ENCODE measurements at regions not wholly inside any gene's neighbourhood (a gene's known extent, or its start where the extent isn't known, plus 50 kb on each side); places are given as distances from the start of the nearest gene placed in this dataset.

GRCh38 chr10:132132421-132132841 lies 54.3 kb upstream of the DPYSL4 start:
- no peak for TF ChIP-seq CTCF (conservative IDR thresholded peaks at IDR 0.05; ENCODE audit: low read depth, low read length)
- TF ChIP-seq EZH2 (IDR thresholded peaks at IDR 0.05; ENCODE audit: borderline replicate concordance, low read depth, low read length, poor library complexity, severe bottlenecking): no peak

Data from A673 (cell line).